ENCODE measurements at regions not wholly inside any gene's neighbourhood (a gene's known extent, or its start where the extent isn't known, plus 50 kb on each side); places are given as distances from the start of the nearest gene placed in this dataset.

- no peak for DNase-seq (ENCODE audit: low spot score)
These were observed 157.6 kb upstream of the BLID start for GRCh38 chr11:122273476-122274191.

GRCh38 chr11:122271745-122272144, 155.7 kb upstream of the BLID start:
- no peak for DNase-seq (ENCODE audit: low spot score)

- no peak for DNase-seq (ENCODE audit: low spot score)
These were observed 155.1 kb upstream of the BLID start for GRCh38 chr11:122271137-122271536.

GRCh38 chr11:122270535-122270934, 154.5 kb upstream of the BLID start:
- DNase-seq (ENCODE audit: low spot score) = no peak

- DNase-seq (ENCODE audit: low spot score) = no peak
These were observed 153.8 kb upstream of the BLID start for GRCh38 chr11:122269824-122270223.

- no peak for DNase-seq (ENCODE audit: low spot score)
These were observed 152.7 kb upstream of the BLID start for GRCh38 chr11:122268601-122269130.

GRCh38 chr11:122267602-122268001, 151.6 kb upstream of the BLID start:
- peak; percentile 53 for DNase-seq (ENCODE audit: low spot score)

GRCh38 chr11:122265981-122266380, 150.0 kb upstream of the BLID start:
- DNase-seq (ENCODE audit: low spot score) = no peak

GRCh38 chr11:122264121-122264520, 148.1 kb upstream of the BLID start:
- no peak for DNase-seq (ENCODE audit: low spot score)

GRCh38 chr11:122261546-122261945, 145.5 kb upstream of the BLID start:
- no peak for DNase-seq (ENCODE audit: low spot score)

- no peak for DNase-seq (ENCODE audit: low spot score)
These were observed 143.3 kb upstream of the BLID start for GRCh38 chr11:122259195-122259821.

GRCh38 chr11:122258446-122259194, 142.6 kb upstream of the BLID start:
- DNase-seq (ENCODE audit: low spot score) = no peak

- peak; percentile 81 for DNase-seq (ENCODE audit: low spot score)
These were observed 137.7 kb upstream of the BLID start for GRCh38 chr11:122253589-122254231.

- DNase-seq (ENCODE audit: low spot score) = no peak
These were observed 132.9 kb upstream of the BLID start for GRCh38 chr11:122248939-122249338.

GRCh38 chr11:122248131-122248530, 132.1 kb upstream of the BLID start:
- no peak for DNase-seq (ENCODE audit: low spot score)

- DNase-seq (ENCODE audit: low spot score) = no peak
These were observed 130.9 kb upstream of the BLID start for GRCh38 chr11:122246874-122247273.

GRCh38 chr11:122242731-122243130, 126.7 kb upstream of the BLID start:
- DNase-seq (ENCODE audit: low spot score) = peak; percentile 57

GRCh38 chr11:122241566-122241965, 125.6 kb upstream of the BLID start:
- DNase-seq (ENCODE audit: low spot score) = no peak

- DNase-seq (ENCODE audit: low spot score) = peak; percentile 59
These were observed 124.6 kb upstream of the BLID start for GRCh38 chr11:122240638-122241037.

- no peak for DNase-seq (ENCODE audit: low spot score)
These were observed 119.6 kb upstream of the BLID start for GRCh38 chr11:122235615-122236014.

GRCh38 chr11:122234780-122235179, 118.8 kb upstream of the BLID start:
- no peak for DNase-seq (ENCODE audit: low spot score)

- peak; percentile 92 for DNase-seq (ENCODE audit: low spot score)
These were observed 118.2 kb upstream of the BLID start for GRCh38 chr11:122234257-122234656.
